Activated CD4-positive, alpha-beta T cell treated with anti-CD3 and anti-CD28 coated beads, Interleukin-2, Interleukin-6, amounts not matched to agents 100 ng/mL and 50 ng/mL, durations not matched to agents 16 hours and 8 hours (primary cell): ENCODE measurements at regions not wholly inside any gene's neighbourhood (a gene's known extent, or its start where the extent isn't known, plus 50 kb on each side); places are given as distances from the start of the nearest gene placed in this dataset.
"Not testable (repeated sequence)": the region's sequence is repeated elsewhere in the genome, so short reads cannot be mapped to it uniquely, and the experiment has no call there.

Source experiments
- DNase-seq: peaks from one replicate; pipeline ENCODE4 v3.0.0-alpha.2; 2020

GRCh38 chr12:83886479-83886878 is 1026.1 kb downstream of the SLC6A15 start:
- no peak for DNase-seq

DNA sequence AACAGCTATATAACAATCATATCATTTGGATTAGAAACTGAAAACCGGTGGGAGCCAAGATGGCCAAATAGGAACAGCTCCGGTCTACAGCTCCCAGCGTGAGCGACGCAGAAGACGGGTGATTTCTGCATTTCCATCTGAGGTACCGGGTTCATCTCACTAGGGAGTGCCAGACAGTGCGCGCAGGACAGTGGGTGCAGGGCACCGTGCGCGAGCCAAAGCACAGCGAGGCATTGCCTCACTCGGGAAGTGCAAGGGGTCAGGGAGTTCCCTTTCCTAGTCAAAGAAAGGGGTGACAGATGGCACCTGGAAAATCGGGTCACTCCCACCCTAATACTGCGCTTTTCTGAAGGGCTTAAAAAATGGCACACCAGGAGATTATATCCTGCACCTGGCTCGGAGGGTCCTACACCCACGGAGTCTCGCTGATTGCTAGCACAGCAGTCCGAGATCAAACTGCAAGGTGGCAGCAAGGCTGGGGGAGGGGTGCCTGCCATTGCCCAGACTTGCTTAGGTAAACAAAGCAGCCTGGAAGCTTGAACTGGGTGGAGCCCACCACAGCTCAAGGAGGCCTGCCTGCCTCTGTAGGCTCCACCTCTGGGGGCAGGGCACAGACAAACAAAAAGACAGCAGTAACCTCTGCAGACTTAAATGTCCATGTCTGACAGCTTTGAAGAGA is 1041.5 kb downstream of the SLC6A15 start:
- DNase-seq, result not testable (repeated sequence)

DNA sequence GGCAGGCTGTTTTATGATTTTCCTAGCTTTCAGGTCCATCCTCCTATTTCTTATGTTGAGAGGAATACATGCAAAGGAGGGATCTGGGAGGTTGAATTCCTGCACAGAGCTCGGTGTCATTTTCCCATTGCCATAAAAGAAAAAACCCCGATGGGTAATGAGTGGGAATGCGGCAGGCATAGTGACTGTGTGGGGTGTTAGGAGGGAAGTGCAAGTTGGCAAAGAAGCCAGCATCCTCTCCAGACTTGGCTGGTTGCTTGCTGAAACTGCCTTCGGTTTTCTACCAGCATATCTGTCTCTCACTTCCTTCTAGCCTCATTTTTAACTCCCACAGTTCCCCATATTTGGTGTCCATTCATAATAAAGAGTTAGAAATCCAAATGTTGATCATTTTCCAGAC is 1046.1 kb downstream of the SLC6A15 start:
- no peak for DNase-seq

GRCh38 chr12:83865431-83865830 is 1047.2 kb downstream of the SLC6A15 start:
- no peak for DNase-seq

- no peak for DNase-seq
These were observed 1048.5 kb downstream of the SLC6A15 start for GRCh38 chr12:83864054-83864453.

GRCh38 chr12:83859021-83859420 is 1053.6 kb downstream of the SLC6A15 start:
- DNase-seq, result no peak

DNA sequence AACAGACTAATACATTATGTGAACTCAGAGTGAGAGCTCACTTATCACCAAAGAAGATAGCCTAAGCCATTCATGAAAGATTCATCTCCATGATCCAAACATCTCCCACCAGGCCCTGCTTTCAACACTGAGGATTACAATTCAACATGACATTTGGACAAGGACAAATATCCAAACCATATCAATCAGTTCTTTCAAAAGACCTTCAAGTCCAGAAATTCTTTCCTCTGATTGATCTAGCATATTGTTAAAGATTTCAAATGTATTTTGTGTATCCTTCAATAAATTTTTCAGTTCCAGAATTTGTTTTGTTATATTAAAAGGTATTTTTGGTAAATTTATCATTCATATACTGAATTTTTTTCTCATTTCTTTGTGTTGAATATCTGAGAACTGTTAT is 1055.8 kb downstream of the SLC6A15 start:
- no peak for DNase-seq

- DNase-seq, result no peak
These were observed 1062.1 kb downstream of the SLC6A15 start for GRCh38 chr12:83850531-83850930.

- DNase-seq, result no peak
These were observed 1063.9 kb downstream of the SLC6A15 start for GRCh38 chr12:83848702-83849101.

- DNase-seq, result no peak
These were observed 1069.1 kb downstream of the SLC6A15 start for GRCh38 chr12:83843541-83843940.

DNA sequence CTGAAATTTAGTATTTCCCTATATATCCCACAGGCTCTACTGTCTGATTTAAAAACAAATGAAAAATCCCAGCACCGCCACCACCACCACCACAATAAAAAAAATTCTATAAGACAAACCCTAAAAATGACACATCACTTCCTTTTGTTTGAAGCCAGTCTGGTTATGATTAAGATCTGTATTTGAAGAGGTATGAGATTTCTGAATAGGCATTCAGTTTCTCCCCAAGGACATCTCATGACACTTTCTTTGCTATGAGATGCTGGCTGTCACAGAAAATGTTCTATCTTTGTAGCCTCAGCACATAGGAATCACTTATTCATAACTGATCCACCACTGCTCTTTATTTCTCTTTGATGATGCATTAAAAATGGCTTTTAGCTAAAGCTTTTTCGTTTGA is 1071.0 kb downstream of the SLC6A15 start:
- peak; percentile 19 for DNase-seq

DNA sequence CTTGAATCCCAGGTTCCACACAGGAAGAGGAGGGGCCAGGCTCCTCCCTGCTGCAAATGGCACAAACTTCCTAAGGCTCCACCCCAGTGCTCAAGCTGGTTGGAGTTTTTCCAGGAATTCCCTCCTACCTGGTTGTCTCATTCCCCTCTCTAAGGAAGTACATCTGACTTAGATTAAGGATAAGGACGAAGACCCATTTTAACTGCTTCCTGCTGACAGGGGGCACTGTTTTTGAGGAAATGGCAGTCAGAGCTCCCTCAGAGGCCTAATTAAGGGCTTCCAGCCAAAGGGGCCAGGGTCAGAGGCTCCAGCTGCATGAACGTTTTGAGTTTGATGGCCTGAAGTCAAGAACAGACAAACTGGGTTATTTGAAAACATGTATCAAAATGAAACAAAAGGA is 1084.7 kb downstream of the SLC6A15 start:
- DNase-seq, result no peak

- DNase-seq, result no peak
These were observed 1085.4 kb downstream of the SLC6A15 start for GRCh38 chr12:83827193-83827592.

DNA sequence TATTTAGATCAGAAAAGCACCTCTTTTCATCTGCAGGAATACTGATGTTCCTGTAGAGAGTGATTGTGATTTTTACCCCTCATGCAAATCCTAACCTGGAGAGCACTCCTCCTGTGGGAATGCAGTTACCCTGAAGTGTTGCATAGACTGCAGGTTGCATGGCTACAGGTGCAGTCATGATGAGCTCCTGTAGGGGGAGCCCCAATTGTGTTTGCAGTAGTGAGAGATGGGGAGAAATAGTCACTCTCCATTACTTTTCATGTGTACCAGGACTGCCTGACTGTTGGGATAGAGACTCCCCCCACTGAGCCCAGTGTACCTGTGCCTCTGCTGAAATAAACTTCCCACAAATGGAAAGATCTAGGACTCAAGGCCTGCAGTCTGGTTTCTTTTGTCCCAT is 1086.5 kb downstream of the SLC6A15 start:
- DNase-seq, result peak; percentile 51

- DNase-seq, result peak; percentile 51
These were observed 1089.1 kb downstream of the SLC6A15 start for GRCh38 chr12:83823386-83824045.

- no peak for DNase-seq
These were observed 1090.6 kb downstream of the SLC6A15 start for GRCh38 chr12:83821967-83822366.

GRCh38 chr12:83818881-83819280 is 1093.7 kb downstream of the SLC6A15 start:
- no peak for DNase-seq

- no peak for DNase-seq
These were observed 1094.9 kb downstream of the SLC6A15 start for GRCh38 chr12:83817730-83818129.

GRCh38 chr12:83808591-83808990 is 1104.0 kb downstream of the SLC6A15 start:
- DNase-seq, result no peak

DNA sequence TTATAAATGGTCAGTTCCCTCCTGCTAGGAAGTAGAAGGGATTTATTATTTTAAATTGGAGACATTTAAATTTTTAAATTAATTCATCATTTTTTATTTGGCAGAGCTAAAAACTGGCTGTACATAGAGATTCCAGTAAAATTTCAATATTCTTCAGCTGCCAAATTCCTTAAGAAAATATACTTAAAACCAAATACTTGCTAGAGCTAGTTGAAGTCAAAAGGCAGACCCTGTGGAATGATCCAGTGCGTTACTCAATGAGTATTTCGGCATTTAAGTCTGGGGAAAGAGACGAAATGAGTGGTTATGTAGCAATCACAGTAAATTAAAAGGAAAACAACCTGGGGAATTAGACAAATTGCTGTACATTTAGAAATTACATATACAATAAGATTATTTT is 1104.7 kb downstream of the SLC6A15 start:
- DNase-seq, result no peak

DNA sequence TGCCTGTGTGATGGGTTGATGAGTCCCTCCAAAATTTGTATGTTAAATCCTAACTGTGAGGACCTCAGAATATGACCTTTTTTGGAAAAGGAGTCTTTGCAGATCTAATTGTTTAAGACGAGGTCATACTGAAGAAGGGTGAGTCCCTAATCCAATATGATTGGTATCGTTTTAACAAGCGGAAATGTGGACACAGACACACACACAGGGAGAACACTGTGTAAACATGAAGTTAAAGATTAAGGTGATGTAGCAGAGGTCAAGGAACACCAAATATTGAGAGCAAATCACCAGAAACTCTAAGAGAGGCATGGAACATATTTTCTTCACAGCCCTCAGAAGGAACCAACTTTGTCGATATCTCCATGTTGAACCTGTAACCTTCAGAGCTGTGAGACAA is 1106.7 kb downstream of the SLC6A15 start:
- DNase-seq, result no peak

DNA sequence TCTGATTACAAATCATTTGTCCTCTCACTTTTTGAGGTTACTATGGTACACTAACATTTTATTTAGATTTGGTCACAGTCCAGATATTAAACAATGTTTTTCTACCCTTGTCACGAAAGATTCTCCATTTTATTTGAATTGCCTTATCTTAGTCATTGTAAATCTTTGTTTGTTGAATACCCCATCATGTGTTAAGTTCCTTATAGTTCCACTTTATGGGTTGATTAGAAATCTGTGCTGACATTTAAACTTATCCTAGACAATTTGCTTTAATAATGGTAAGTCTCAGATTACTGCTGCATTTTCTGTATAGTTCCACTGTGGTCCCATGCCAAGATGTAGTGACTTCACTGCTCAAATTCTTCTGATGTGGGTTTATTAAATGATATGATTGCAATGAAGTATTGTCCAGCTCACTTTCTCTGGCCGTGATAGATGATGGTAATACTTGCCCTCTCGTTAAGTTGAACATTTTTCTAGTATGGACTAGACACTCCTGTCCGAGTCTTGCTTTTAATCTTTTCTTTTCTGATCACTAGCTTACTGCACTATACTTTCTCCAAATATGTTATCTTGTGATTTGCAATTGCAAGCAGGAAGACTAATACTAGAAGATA is 1107.3 kb downstream of the SLC6A15 start:
- DNase-seq, result no peak

DNA sequence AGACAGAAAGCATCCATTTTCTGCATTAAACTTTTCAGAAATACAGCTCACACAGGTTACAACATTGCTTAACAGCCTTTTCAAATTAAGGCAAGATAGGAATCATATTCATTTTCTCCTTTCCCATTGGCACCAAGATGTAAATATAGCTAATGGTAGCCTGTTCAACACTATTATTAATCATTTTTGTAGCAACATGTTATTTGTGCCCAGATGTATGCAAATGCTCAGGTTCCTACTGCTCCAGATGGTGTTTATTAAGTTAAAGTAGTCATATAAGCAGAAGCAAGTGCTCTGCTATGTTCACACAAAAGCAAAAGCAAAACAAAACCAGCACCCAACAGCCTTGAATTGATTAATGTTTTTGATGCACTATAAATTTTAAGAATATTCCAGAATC is 1110.6 kb downstream of the SLC6A15 start:
- no peak for DNase-seq

DNA sequence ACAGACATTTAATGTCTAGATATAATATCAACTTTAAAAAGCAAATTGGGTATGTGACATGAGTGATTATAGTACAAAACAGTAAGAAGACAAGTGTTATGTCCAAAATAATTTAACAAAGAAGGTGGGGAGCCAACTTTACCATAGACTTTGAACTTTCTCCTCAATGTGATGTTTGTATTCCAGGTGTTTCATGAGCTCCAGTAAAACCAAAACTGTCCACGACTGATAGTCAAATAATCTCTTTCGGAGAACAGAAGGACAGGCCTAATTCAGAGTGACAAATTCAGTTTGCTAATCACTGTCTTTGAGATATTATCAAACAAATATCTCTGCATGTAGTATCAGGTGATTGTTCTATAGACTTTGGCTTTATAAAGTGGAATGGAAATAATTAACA is 1112.6 kb downstream of the SLC6A15 start:
- no peak for DNase-seq
